ENCODE measurements at regions not wholly inside any gene's neighbourhood (a gene's known extent, or its start where the extent isn't known, plus 50 kb on each side); places are given as distances from the start of the nearest gene placed in this dataset.
"Not testable (repeated sequence)": the region's sequence is repeated elsewhere in the genome, so short reads cannot be mapped to it uniquely, and the experiment has no call there.

GRCh38 chr7:106583100-106583499 is 77.9 kb downstream of the CCDC71L start:
- Histone ChIP-seq H3K4me3 (replicated peaks in 1 of 2; ENCODE audit: low read depth in 1 of 2, low read length in 2 of 2) (no peak overlapping the region), H3K4me1 (ENCODE audit: control insufficient read depth in 1 of 2, insufficient read depth in 2 of 2, low read length in 2 of 2) (no peaks in the 10 kb centered on the region), H4K20me1 (ENCODE audit: insufficient read depth) (no peaks in the 10 kb centered on the region), H2AFZ (ENCODE audit: low read depth, low read length, poor library complexity, severe bottlenecking) (no peak overlapping the region), H3K79me2 (ENCODE audit: insufficient read depth, low read length) (no peaks in the 10 kb centered on the region), H3K9me3 (ENCODE audit: control insufficient read depth in 1 of 2, insufficient read depth in 1 of 2, low read depth in 1 of 2, low read length in 2 of 2) (no peaks in the 10 kb centered on the region), H3K4me2 (ENCODE audit: low read length) (no peak overlapping the region), H3K27ac (ENCODE audit: low read depth, low read length) (no peak overlapping the region), H3K27me3 (ENCODE audit: insufficient read depth, low read length) (no peaks in the 10 kb centered on the region), H3K9me2 (ENCODE audit: insufficient read depth) (no peaks in the 10 kb centered on the region), H3K9ac (ENCODE audit: low read length) (no peak overlapping the region), H3K36me3 (ENCODE audit: control insufficient read depth in 1 of 2, insufficient read depth in 2 of 2, low read length in 2 of 2) (no peaks in the 10 kb centered on the region)
- TF ChIP-seq CBX3 (IDR thresholded peaks at IDR 0.05; ENCODE audit: low read depth), result no peak
- TF ChIP-seq SRF (IDR thresholded peaks at IDR 0.05; ENCODE audit: low read depth), result no peak
- TF ChIP-seq, protein P1, sequence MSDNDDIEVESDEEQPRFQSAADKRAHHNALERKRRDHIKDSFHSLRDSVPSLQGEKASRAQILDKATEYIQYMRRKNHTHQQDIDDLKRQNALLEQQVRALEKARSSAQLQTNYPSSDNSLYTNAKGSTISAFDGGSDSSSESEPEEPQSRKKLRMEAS (IDR thresholded peaks at IDR 0.05), result no peak
- ChIA-PET CTCF (no interaction called here), POLR2A (no interaction called here), RAD21 (ENCODE audit: low non-redundant PET in 1 of 2, low total read pairs in 2 of 2, uncharacterized antibody in 2 of 2, unreplicated experiment in 2 of 2) (no interaction called here)
- ATAC-seq (no peak), DNase-seq (ENCODE audit: low read depth, low spot score) (no peak)
- intact Hi-C loops (cut with micrococcal nuclease), result no loop called here
- BruUV-seq (replicated peaks), result no TSS peak

GRCh38 chr7:106582365-106582764 is 78.6 kb downstream of the CCDC71L start:
- Histone ChIP-seq H3K4me2 (ENCODE audit: low read length) (no peak overlapping the region), H4K20me1 (ENCODE audit: insufficient read depth) (no peaks in the 10 kb centered on the region), H2AFZ (ENCODE audit: low read depth, low read length, poor library complexity, severe bottlenecking) (no peak overlapping the region), H3K9me3 (ENCODE audit: control insufficient read depth in 1 of 2, insufficient read depth in 1 of 2, low read depth in 1 of 2, low read length in 2 of 2) (no peaks in the 10 kb centered on the region), H3K36me3 (ENCODE audit: control insufficient read depth in 1 of 2, insufficient read depth in 2 of 2, low read length in 2 of 2) (no peaks in the 10 kb centered on the region), H3K27ac (ENCODE audit: low read depth, low read length) (no peak overlapping the region), H3K4me1 (ENCODE audit: control insufficient read depth in 1 of 2, insufficient read depth in 2 of 2, low read length in 2 of 2) (no peaks in the 10 kb centered on the region), H3K79me2 (ENCODE audit: insufficient read depth, low read length) (no peaks in the 10 kb centered on the region), H3K4me3 (replicated peaks in 1 of 2; ENCODE audit: low read depth in 1 of 2, low read length in 2 of 2) (no peak overlapping the region), H3K27me3 (ENCODE audit: insufficient read depth, low read length) (no peaks in the 10 kb centered on the region), H3K9me2 (ENCODE audit: insufficient read depth) (no peaks in the 10 kb centered on the region), H3K9ac (ENCODE audit: low read length) (no peak overlapping the region)
- RAD21 ChIA-PET (ENCODE audit: low non-redundant PET in 1 of 2, low total read pairs in 2 of 2, uncharacterized antibody in 2 of 2, unreplicated experiment in 2 of 2), result no interaction called here
- intact Hi-C loops (cut with micrococcal nuclease), result no loop called here
- TF ChIP-seq ATF3 (IDR thresholded peaks at IDR 0.05) (no peak), CEBPB (IDR thresholded peaks at IDR 0.05; ENCODE audit: low read depth) (no peak), JUND (IDR thresholded peaks at IDR 0.05) (no peak), CBX3 (IDR thresholded peaks at IDR 0.05; ENCODE audit: low read depth) (no peak), ELF1 (IDR thresholded peaks at IDR 0.05; ENCODE audit: borderline replicate concordance, low read depth) (no peak), FOSL1 (IDR thresholded peaks at IDR 0.05; ENCODE audit: low read depth) (no peak), CTCF (IDR thresholded peaks at IDR 0.05 in 2 of 3, conservative IDR thresholded peaks at IDR 0.05 in 1 of 3; ENCODE audit: borderline replicate concordance in 1 of 3, insufficient read depth in 1 of 3, low read depth in 2 of 3, low read length in 2 of 3) (no peak), ZFX (IDR thresholded peaks at IDR 0.05) (no peak)
- CTCF ChIA-PET, result no interaction called here
- ATAC-seq (no peak; the same call in 1 of the 2 replicates), DNase-seq (ENCODE audit: low read depth, low spot score) (no peak)
- BruUV-seq (replicated peaks), result no TSS peak
- POLR2A ChIA-PET, result no interaction called here

GRCh38 chr7:106579086-106579485 is 81.9 kb downstream of the CCDC71L start:
- not testable (repeated sequence) for H3K4me3 ChIP-seq (replicated peaks in 1 of 2; ENCODE audit: low read depth in 1 of 2, low read length in 2 of 2); H3K36me3 ChIP-seq (ENCODE audit: control insufficient read depth in 1 of 2, insufficient read depth in 2 of 2, low read length in 2 of 2)
- RAD21 ChIA-PET (ENCODE audit: low non-redundant PET in 1 of 2, low total read pairs in 2 of 2, uncharacterized antibody in 2 of 2, unreplicated experiment in 2 of 2), result interaction anchor here in 1 of 2 experiments (0.7 kb wide), 1 partner anchor 20 kb away, joined by 8 read pairs; no protein-coding TSS in a partner anchor

More at GRCh38 chr7:106579086-106579485, 81.9 kb downstream of the CCDC71L start:
- H3K9me3 ChIP-seq (ENCODE audit: control insufficient read depth in 1 of 2, insufficient read depth in 1 of 2, low read depth in 1 of 2, low read length in 2 of 2); DNase-seq (ENCODE audit: low read depth, low spot score); BruUV-seq (replicated peaks); CTCF ChIA-PET; H3K79me2 ChIP-seq (ENCODE audit: insufficient read depth, low read length); intact Hi-C loops (cut with micrococcal nuclease); H2AFZ ChIP-seq (ENCODE audit: low read depth, low read length, poor library complexity, severe bottlenecking); H3K9me2 ChIP-seq (ENCODE audit: insufficient read depth); H3K27me3 ChIP-seq (ENCODE audit: insufficient read depth, low read length); ATAC-seq; H3K27ac ChIP-seq (ENCODE audit: low read depth, low read length); H3K4me1 ChIP-seq (ENCODE audit: control insufficient read depth in 1 of 2, insufficient read depth in 2 of 2, low read length in 2 of 2); H3K9ac ChIP-seq (ENCODE audit: low read length); H3K4me2 ChIP-seq (ENCODE audit: low read length); H4K20me1 ChIP-seq (ENCODE audit: insufficient read depth): not testable (repeated sequence)
- POLR2A ChIA-PET, result interaction anchor here (0.7 kb wide), 1 partner anchor 43 kb away, joined by 3 read pairs; no protein-coding TSS in a partner anchor

All from HCT116 (cell line).